AG09309 (cell line): ENCODE measurements at regions not wholly inside any gene's neighbourhood (a gene's known extent, or its start where the extent isn't known, plus 50 kb on each side); places are given as distances from the start of the nearest gene placed in this dataset.

ENCODE experiments used
- DNase-seq: peaks from one replicate; pipeline ENCODE4 v3.0.0-alpha.2; 2010; ENCODE audit warnings: low read depth
- H3K4me3 ChIP-seq: 2 replicates; pipeline ENCODE4 v1.5.1; 2011; ENCODE audit warnings: mild to moderate bottlenecking, low read depth, low read length, moderate library complexity; ENCODE audit not compliant: control insufficient read depth
- CTCF ChIP-seq: IDR thresholded peaks from 2 replicates; pipeline ENCODE4 v1.5.1; 2011; ENCODE audit warnings: mild to moderate bottlenecking, low read depth, low read length, inconsistent platforms; ENCODE audit not compliant: insufficient read depth, control insufficient read depth; ENCODE audit errors: missing control alignments

- TF ChIP-seq CTCF: no peak
- H3K4me3 ChIP-seq: no peak overlapping the region
- no peak for DNase-seq
These were observed 105.1 kb downstream of the BARHL2 start for GRCh38 chr1:90612033-90612432.

- H3K4me3 ChIP-seq: no peak overlapping the region
- no peak for DNase-seq
- no peak for TF ChIP-seq CTCF
These were observed 109.4 kb downstream of the BARHL2 start for GRCh38 chr1:90607736-90608135.

GRCh38 chr1:90605070-90605469, 112.0 kb downstream of the BARHL2 start:
- no peak overlapping the region for H3K4me3 ChIP-seq
- TF ChIP-seq CTCF: no peak
- DNase-seq: no peak

DNA sequence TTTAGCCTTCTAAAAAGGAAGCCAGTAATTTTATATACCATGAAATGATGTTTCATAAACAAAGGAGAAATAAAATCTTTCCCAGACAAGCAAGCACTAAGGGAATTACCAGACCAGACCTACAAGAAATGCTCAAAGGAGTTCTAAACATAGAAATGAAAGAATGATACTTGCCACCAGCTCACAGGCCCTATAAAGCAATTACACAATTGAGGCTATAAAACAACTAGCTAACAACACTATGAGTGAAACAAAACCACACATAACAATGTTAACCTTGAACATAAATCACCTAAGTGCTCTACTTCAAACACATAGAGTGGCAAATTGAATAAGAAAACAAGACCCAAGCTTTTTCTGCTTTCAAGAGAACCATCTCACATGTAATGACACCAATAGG, 123.8 kb downstream of the BARHL2 start:
- TF ChIP-seq CTCF: no peak
- no peak overlapping the region for H3K4me3 ChIP-seq
- no peak for DNase-seq

DNA sequence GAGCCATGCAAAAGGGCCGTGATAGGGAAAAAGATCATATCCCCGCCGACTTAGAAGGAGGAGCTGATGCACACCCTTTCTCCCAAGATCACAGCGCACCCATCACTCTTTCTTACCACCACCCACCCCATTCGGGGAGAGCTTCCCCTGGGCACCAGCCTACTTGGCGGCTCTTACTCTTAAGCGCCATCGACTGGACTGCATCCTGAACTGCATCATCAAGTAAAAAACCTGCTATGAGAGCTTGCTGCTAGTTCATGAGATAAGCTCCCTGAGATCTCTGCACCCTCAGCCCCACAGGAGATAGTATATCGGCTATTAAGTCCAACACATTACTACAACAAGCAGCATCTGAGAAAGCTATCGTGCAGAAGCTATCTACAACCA, 125.1 kb downstream of the BARHL2 start:
- no peak for TF ChIP-seq CTCF
- H3K4me3 ChIP-seq: no peak overlapping the region
- DNase-seq: no peak

DNA sequence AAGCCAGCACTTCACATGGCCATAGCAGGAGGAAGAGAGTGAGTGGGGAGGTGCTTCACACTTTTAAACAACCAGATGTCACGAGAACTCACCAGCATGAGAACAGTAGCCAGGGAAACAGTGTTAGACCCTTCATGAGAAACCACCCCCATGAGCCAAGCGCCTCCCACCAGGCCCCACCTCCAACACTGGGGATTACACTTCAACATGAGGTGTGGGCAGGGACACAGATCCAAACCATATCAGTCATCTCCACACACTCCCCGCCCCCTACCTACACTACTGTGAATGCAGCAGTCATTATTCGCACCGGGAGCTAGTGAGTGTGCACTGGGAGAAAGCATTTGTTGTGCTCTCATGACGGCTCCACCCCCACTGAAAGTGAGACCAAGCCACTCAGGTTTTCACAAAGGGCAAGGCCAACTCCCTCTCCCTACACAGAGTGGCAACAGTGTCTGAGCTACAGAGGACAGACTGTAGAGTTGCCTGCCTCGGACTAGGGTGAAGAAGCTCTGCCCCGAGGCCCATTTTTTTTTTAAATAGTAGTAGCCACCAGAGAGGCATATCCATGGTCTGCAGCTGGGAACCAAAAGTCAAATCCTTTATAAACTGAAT, 125.6 kb downstream of the BARHL2 start:
- TF ChIP-seq CTCF: no peak
- no peak for DNase-seq
- H3K4me3 ChIP-seq: no peak overlapping the region

GRCh38 chr1:90580176-90580575, 136.9 kb downstream of the BARHL2 start:
- no peak overlapping the region for H3K4me3 ChIP-seq
- no peak for TF ChIP-seq CTCF
- DNase-seq: no peak
